SW480 (cell line): ENCODE measurements at regions not wholly inside any gene's neighbourhood (a gene's known extent, or its start where the extent isn't known, plus 50 kb on each side); places are given as distances from the start of the nearest gene placed in this dataset.
A peak's percentile ranks its signal among the peaks of the same experiment; 100 is the strongest.
"Not testable (repeated sequence)": the region's sequence is repeated elsewhere in the genome, so short reads cannot be mapped to it uniquely, and the experiment has no call there.

Experiments
- DNase-seq: peaks from one replicate; pipeline ENCODE4 v3.0.0-alpha.2; 2016; ENCODE audit warnings: low spot score

- no peak for DNase-seq
Measured at GRCh38 chr15:20367093-20367492, 174.5 kb downstream of the GOLGA6L6 start.

GRCh38 chr15:20363591-20363990 is 178.0 kb downstream of the GOLGA6L6 start:
- DNase-seq, result not testable (repeated sequence)

- DNase-seq, result no peak
Measured at GRCh38 chr15:20361091-20361490, 180.5 kb downstream of the GOLGA6L6 start.

GRCh38 chr15:20358779-20359414 is 182.7 kb downstream of the GOLGA6L6 start:
- DNase-seq, result no peak

- no peak for DNase-seq
Measured at GRCh38 chr15:20358066-20358778, 183.4 kb downstream of the GOLGA6L6 start.

DNA sequence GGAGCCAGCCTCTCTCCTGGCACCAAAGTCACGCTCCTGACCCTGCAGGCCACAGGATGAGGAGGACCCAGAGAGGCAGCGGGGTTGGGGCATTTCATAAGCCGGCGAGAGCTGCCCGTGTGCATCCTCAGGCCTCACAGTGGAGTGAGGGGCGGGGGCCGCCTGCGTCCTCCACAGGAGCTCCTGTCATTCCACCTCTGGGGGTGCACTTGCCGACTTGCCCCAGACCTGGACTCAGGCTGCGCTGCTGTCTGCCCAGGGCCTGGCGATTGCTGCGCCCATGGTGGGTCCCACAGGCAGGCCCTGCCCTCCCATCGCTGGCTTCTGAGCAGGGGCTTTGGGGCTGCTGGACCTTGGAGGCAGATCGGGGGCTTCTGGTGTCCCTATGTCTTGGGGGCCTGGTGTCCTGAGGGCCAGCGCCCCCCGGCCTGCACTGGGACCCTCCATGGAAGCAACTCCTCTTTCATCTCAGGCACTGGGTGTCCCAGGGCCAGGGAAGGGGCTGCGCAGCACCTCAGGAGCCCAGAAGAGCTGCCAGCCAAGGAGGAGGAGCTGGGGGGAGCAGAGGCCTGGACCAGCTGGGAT is 184.0 kb downstream of the GOLGA6L6 start:
- no peak for DNase-seq

DNA sequence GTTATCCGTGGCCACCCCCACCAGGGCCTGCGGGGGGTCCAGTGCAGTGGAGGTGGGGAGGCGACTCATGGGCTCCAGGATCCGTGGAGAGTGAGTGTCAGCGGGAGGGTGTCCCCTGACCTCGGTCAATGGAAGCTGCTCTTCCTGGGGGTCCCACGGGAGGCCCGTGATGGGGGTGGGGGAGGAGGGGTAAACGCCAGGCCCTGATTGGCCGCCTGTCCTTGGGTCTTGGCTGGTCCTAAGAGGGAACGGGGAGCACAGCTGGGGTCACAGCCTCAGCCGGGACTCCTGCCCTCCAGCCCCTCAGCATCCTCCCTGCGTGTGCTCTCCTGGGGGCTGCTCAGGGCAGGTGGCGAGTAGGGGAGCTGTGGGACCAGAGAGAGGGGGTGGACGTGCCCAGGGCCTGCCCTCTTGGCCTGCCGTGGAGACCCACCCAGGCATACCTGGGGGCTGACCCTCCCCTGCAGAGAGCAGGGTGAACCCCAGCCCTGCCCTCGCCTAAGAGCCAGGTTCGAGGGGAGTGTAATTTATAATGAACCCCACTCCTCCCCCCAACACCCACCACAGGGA is 184.6 kb downstream of the GOLGA6L6 start:
- no peak for DNase-seq

DNA sequence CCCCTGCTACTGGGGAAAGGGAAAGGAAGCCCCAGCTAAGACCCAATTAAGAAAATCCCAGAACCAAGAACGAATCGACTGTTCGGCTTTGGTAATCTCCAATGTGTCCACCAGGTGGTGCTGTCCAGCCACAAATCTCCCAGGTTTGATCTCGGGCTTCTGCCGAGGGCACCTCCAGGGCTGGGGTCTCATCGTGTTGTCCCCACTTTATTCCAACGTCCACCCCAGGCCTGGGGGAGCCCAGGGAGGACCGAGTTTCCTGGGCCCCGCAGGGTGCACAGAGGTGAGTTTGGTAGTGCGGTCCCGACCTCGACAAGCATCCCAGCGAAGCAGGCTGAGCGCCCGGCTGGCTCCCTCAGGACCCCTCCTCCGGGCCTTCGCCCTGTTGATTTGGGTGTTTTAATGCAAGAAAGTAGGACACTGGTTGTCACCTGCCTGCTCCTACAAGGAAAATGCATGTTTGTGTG is 185.1 kb downstream of the GOLGA6L6 start:
- peak; percentile 62 for DNase-seq

GRCh38 chr15:20355256-20355868 is 186.2 kb downstream of the GOLGA6L6 start:
- DNase-seq, result no peak

- not testable (repeated sequence) for DNase-seq
Measured at GRCh38 chr15:20354884-20355223, 186.7 kb downstream of the GOLGA6L6 start.

- DNase-seq, result no peak
Measured at GRCh38 chr15:20353966-20354883, 187.4 kb downstream of the GOLGA6L6 start.

GRCh38 chr15:20352241-20353200 is 189.1 kb downstream of the GOLGA6L6 start:
- DNase-seq, result no peak

DNA sequence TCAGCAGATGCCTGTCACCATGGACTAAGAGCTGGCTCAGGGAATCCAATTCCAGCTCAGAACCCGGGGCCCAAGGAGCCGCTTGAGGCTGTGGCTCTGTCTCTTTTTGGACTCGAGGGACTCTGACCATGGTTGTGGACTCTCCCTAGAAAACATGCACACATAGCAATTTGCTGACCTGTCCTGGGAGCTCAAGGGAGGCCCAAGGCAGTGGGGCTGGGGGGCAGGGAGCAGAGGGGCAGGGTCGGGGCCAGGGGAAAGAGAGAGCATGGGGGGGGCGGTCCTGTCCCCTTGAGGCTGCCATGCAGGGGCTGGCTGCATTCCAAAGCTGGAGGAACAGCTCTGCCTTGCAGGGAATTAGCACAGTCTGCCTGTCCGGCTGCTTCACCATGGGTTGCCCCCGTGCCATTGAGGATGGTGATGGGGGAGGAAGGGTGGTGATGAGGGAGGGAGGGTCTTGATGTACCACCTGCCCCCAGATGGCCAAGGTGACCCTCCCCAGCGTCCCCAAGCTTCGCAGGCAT is 190.1 kb downstream of the GOLGA6L6 start:
- no peak for DNase-seq

DNA sequence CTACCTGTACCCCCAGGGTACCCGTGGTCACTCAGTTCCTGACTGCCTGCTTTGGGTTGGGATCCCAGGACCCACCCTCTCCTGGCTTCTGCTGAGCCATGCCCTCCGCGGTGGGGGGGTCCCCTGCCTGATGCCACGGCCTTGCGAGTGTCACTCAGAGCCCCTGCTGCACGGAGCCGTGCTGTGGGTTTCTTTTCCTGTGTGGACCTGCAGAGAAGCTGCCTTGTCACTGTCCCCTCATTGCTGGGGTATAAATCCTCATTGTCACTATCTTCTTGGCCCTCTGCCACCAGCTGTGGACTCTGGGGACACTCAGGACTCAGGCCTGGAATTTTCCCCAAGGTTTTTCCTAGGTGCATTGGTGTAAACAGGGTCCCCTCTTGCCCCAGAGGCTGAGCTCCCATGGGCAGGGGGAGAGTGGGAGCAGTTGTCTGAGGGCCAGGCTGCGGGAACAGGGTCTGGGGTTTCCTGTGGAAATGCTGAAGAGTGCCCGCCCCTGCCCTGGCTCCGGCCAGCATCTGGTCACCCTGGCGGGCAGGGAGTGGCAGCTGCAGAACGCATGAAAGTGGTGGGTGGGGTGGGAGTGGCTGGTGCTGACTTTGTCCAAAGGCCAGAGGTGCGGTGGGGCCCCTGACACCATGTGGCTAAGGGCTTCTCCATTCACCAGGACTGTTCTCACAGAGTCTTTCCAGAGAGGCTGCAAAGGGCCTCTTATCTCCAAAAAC is 191.7 kb downstream of the GOLGA6L6 start:
- peak; percentile 44 for DNase-seq

DNA sequence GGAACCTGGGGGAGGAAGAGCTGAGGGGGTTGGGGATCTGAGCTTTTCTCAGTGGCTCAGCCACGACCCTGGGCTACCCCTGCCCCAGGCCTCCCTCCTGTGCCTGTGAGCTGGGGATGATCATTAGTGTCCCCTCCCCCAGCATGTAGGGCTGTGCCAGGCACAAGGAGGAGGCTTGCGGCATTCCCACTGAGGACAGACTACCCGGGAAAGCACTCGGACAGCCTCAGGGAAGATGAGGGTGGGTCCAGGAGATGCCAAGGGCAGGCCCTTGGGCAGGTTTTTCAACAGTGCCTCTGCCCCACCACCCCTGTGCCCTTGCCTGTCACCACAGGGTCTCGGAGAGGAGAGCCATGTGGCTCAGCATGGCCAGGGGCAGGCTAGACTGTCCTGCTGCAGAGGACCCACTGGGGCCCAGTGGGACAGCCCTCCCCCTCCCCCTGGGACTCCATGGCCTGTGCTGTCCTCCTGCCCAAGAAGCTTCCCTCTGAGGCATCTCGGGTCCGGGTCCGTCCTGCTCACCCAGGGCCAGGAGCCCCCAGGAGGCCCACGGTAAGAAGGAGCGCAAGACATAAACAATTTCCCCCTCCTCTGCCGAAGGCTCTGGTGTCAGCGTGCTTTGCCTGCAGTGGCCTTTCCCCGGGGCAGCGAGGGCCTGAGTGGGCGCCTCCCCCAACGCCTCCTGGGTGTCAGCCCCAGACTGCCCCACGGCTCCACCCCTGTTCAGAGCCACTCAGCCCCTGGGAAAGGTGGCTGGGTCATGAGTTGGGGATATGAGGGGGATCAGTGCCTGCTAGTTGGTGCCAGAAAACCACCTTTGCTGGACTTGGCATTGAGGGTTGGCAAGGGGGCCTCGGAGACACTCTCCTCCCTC is 192.5 kb downstream of the GOLGA6L6 start:
- DNase-seq, result no peak

DNA sequence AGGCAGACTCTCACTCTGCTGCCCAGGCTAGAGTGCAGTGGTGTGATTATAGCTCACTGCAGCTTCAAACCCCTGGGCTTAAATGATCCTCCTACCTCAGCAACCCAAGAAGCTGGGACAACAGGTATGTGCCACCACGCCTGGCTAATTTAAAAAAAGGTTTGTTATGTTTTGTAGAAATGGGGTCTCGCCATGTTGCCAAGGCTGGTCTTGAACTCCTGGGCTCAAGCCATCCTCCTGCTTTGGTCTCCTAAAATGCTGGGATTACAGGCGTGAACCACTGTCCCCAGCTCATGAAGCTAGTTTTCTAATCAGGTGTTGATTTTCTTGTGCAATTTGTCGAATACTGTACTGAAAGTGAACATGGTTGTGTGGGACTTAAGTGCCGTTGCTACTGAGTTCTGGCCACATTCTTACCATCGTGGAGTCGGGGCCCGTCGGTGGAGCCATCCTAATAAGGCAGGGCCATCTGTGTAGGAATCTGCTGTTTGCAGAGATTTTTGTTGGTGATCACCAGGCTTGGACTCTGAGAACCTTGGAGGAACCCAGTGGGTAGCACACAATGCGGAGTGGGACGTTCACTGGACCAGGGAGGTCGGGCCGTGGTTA is 193.2 kb downstream of the GOLGA6L6 start:
- DNase-seq, result no peak

GRCh38 chr15:20346082-20346805 is 195.4 kb downstream of the GOLGA6L6 start:
- DNase-seq, result no peak
